HG02642 (cell line): ENCODE measurements at regions not wholly inside any gene's neighbourhood (a gene's known extent, or its start where the extent isn't known, plus 50 kb on each side); places are given as distances from the start of the nearest gene placed in this dataset.
"Not testable (repeated sequence)": the region's sequence is repeated elsewhere in the genome, so short reads cannot be mapped to it uniquely, and the experiment has no call there.

Experiments used
- ATAC-seq: cut with Tn5 transposase; IDR thresholded peaks from one replicate; pipeline ENCODE4 v1.9.1; 2021; ENCODE audit warnings: mild to moderate bottlenecking; ENCODE audit not compliant: unreplicated experiment, poor library complexity

DNA sequence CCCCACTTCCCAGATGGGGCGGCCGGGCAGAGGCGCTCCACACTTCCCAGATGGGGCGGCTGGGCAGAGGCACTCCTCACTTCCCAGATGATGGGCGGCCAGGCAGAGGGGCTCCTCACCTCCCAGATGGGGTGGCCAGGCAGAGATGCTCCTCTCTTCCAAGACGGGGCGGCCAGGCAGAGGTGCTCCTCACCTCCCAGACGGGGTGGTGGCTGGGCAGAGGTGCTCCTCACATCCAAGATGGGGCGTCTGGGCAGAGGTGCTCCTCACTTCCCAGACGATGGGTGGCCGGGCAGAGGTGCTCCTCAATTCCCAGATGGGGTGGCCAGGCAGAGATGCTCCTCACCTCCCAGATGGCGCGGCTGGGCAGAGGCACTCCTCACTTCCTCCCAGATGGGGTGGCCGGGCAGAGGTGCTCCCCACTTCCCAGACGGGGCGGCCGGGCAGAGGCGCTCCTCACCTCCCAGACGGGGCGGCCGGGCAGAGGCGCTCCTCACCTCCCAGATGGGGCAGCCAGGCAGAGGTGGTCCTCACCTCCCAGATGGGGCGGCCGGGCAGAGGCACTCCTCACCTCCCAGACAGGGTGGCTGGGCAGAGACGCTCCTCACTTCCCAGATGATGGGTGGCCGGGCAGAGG is 275.2 kb downstream of the LIPI start:
- ATAC-seq: not testable (repeated sequence)

DNA sequence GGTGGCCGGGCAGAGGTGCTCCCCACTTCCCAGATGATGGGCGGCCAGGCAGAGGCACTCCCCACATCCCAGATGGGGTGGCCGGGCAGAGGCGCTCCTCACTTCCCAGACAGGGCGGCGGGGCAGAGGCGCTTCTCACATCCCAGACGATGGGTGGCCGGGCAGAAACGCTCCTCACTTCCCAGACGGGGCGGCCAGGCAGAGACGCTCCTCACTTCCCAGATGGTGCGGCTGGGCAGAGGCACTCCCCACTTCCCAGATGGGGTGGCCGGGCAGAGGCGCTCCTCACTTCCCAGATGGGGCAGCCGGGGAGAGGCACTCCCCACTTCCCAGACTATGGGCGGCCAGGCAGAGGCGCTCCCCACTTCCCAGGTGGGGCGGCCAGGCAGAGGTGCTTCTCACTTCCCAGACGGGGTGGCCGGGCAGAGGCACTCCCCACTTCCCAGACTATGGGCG is 275.8 kb downstream of the LIPI start:
- ATAC-seq: not testable (repeated sequence)

DNA sequence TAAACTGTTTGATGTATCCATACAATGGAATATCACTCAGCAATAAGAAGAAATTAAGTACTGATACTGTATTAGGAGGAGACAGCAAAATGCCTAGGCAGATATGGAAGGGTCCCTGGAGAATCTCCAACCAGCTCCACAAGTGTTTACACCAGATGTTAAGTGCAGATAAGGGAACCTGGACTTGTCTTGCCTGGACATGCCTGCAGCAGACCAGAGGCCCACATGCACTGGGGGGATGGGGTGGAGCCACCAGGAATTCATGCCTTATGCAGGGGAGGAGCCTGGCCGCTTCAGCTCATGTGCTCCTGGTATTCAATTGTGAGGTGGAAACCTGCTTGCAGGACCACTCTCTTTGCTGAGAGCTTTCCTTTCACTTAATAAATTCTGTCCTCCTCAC is 287.6 kb downstream of the LIPI start:
- ATAC-seq: not testable (repeated sequence)

DNA sequence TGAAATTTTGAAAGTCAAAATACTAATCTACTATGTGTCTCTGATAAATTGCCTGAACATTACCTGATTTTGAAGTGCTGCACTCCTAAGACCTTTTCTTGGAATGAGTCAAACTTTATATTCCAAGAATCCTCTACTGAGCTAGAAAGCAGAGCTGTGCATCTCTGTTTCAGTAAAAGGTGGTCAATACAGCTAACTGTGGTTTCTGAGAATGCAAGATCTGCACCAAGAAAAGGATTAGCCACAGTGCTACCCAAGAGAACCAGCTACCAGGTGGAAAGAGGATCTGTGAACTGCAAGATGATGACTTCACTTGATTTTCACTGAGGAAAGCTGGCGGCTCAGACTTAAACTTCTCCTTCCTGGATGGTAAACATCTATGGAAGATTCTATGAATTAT is 289.3 kb downstream of the LIPI start:
- not testable (repeated sequence) for ATAC-seq

DNA sequence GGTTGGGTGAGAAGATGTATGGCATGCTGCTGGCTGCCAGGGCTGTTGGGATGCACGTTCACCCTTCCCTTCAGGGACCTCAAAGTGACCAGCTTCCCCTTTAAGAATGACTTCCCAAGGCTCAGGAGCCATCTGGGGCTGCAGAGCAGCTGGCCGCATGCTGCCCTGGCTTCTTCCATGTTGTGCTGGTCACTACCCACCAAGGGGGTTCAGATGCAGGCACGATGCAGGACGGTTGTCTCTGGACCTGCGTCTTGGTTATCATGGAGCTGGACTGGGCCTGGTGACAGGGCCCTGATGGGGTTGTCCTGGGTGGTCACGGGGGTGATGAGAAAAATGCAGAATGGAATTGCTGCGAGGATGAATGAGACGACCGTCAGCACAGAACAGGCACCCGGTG is 297.8 kb downstream of the POTED start:
- ATAC-seq: not testable (repeated sequence)

DNA sequence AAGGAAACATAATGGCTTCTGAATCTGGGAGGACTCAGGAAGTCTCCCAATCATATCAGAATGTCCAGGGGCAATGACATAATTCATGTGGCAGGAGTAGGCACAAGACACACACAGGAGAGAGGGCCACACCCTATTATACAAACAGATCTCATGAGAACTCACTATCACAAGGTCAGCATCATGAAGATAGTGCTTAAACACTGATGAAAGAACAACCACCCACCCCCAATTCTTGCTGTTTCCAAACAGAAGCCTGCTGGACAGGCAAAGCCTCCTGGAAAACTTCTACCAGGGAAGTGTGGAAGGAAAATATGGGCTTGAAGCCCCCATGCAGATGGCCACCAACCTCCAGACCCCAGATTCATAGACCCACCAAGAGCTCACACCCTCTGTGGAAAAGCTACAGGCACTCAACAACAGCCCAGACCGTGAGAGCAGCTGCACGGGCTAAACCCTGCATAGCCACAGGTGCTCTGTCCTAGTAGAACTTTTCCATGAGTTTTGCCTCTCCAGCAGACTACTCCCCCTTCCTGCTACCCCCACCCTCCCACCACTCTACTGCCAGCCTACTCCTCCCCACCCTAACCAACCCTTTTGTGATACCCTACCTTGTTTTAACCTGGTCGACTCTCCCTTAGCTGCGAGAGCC is 287.1 kb downstream of the POTED start:
- not testable (repeated sequence) for ATAC-seq

DNA sequence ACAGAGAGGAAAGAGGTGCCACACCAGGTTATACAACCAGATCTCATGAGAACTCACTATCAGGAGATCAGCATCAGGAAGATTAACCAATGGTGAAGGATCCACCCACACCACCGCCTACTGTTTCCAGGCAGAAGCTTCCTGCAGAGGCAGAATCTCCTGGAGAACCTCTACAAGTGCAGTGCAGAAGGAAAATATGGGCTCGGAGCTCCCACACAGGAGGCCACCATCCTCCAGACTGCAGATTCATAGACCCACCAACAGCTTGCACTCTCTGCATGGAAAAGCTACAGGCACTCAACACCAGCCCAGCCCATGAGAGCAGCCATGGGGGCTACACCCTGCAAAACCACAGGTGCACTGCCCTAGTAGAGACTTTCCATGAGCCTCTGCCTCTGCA is 284.0 kb downstream of the POTED start:
- not testable (repeated sequence) for ATAC-seq

DNA sequence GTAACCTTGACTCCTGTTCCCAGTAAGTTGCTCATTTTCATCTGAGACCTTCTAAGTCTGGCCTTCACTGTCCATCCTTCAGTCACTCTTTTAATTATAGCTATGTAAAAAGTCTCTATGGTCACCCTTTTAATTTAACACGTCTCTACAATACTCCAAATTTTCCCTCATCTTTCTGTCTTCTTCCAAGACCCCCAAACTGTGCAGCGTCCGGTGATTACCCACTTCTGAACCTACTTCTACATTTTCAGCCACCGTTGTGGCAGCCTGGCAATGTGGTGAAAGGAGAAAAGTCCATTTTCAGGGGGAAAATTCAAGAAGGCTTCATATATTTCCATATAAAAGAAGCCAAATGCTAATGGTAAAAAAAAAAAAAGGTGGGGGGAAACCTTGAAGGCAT is 283.4 kb downstream of the POTED start:
- ATAC-seq: not testable (repeated sequence)

DNA sequence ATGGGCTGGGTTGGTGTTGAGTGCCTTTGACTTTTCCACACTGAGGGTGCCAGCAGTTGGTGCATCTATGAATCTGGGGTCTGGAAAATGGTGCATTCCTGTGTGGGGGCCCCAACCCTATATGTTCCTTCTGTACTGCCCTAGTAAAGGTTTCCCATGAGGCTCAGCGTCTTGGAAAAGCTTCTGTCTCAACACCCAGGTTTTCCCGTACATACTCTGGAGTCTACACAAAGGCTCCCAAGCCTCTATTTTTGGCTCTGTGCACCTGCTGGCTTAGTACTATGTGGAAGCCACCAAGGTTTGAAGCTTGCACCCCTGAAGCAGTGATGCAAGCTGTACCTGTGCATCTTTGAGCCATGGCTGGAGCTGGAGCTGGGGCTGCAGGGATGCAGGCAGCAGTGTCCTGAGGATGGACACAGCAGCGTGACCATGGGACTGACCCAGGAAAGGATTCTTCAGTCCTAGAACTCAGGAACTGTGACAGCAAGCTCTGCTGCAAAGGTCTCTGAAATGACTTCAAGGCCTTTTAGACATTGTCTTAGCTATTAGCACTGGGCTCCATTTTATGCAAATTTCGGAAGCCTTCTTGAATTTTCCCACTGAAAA is 282.7 kb downstream of the POTED start:
- ATAC-seq: not testable (repeated sequence)

DNA sequence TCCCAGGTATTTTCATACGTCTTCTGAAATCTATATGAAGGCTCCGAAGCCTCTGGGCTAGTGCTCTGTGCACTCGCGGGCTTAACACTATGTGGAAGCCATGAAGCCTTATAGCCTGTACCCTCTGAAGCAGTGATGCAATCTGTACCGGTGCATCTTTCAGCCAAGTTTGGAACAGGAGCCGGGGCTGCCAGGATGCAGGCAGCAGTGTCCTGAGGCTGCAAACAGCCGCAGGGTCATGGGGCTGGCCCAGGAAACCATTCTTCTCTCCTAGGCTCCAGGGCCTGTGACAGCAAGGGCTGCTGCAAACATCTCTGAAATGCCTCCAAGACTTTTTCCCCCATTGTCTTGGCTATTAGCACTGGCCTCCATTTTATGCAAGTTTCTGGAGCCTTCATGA is 279.6 kb downstream of the POTED start:
- not testable (repeated sequence) for ATAC-seq

DNA sequence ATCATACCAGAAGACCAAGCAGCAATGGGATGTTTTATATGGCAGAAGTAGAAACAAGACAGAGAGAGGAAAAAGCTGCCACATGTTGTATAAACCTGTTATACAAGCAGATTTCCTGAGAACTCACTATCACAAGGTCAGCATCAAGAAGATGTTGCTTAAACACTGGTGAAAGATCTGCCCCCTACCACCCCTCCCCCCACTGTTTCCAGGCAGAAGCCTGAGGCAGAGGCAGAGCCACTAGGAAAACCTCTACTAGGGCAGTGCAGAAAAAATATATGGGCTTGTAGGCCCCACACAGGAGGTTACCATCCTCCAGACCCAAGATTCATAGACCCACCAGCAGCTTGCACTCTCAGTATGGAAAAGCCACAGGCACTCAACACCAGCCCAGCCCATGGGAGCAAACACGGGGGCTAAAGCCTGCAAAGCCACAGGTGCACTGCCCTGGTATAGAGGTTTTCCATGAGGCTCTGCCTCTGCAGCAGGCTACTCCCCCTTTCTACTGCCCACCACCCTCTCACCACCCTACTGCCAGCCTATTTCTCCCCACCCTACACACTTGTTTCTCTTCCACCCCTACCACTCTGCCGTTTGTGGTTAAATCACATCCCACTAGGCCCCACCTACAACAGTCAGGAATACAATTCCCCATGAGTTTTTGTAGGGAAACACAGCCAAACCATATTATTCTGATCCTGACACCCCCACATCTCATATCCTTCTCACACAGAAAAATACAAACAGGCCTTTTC is 274.2 kb downstream of the POTED start:
- ATAC-seq: not testable (repeated sequence)

DNA sequence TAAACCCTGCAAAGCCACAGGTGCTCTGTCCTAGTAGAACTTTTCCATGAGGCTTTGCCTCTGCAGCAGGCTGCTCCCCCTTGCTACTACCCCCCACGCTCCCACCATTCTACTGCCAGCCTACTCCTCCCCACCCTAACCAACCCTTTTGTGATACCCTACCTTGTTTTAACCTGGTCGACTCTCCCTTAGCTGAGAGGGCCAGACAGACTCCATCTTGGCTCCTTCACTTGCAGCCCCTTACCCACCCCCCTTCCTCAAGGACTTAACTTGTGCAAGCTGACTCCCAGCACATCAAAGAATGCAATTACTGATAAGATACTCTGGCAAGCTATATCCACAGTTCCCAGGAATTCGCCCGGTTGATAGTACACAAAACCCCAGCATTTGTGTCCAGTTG is 267.9 kb downstream of the POTED start:
- ATAC-seq: not testable (repeated sequence)

DNA sequence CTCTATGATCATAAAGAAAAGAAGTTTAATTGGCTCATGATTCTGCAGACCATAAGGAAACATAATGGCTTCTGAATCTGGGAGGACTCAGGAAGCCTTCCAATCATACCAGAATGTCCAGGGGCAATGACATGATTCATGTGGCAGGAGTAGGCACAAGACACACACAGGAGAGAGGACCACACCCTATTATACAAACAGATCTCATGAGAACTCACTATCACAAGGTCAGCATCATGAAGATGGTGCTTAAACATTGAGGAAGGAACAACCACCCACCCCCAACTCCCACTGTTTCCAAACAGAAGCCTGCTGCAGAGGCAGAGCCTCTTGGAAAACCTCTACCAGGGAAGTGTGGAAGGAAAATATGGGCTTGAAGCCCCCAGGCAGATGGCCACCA is 267.4 kb downstream of the POTED start:
- not testable (repeated sequence) for ATAC-seq

DNA sequence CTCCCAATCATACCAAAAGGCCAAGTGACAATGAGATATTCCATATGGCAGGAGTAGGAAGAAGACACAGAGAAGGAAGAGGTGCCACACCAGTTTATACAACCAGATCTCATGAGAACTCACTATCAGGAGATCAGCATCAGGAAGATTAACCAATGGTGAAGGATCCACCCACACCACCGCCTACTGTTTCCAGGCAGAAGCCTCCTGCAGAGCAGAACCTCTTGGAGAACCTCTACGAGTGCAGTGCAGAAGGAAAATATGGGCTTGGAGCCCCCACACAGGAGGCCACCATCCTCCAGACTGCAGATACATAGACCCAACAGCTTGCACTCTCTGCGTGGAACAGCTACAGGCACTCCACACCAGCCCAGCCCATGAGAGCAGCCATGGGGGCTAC is 264.4 kb downstream of the POTED start:
- not testable (repeated sequence) for ATAC-seq

DNA sequence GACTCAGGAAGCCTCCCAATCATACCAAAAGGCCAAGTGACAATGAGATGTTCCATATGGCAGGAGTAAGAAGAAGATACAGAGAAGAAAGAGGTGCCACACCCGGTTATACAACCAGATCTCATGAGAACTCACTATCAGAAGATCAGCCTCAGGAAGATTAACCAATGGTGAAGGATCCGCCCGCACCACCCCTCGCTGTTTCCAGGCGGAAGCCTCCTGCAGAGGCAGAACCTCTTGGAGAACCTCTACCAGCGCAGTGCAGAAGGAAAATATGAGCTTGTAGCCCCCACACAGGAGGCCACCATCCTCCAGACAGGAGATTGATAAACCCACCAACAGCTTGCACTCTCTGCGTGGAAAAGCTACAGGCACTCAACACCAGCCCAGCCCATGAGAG is 245.1 kb downstream of the POTED start:
- no peak for ATAC-seq

DNA sequence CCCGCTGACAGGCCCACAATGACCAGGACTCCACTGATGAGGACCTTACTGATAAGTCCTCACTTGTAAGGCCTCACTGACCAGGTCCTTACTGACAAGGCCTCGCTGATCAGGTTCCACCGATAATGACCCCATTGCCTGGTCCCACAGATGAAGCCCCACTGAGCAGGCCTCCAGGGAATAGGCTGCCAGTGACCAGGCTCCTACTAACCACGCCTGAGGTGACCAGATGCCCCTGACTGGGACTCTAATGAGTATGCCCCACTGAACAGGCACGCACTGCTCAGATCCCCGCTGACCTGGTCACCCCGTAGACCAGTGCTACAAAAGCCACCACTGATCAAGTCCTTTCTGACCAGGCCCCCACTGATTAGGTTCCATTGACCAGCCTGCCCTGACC is 241.2 kb downstream of the POTED start:
- ATAC-seq: not testable (repeated sequence)

DNA sequence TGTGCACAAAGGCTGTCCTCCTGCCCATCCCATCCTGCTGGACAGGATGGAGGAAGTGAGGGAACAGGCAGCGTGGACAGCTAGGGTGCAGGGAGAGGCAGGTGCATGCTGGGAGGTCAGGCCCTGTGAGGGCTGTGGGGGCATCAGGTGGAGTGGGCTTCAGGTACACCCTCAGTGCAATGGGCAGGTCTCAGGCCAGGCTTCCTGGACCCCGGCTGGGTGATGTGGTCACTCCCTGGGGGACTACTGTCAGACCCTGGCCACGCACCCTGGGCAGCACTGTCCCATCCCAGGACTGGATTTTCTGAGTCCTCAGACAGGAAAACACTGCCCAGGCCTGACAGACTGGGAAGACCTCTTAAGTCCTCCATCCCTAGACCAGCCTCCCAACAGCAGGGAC is 239.9 kb downstream of the POTED start:
- ATAC-seq: not testable (repeated sequence)

DNA sequence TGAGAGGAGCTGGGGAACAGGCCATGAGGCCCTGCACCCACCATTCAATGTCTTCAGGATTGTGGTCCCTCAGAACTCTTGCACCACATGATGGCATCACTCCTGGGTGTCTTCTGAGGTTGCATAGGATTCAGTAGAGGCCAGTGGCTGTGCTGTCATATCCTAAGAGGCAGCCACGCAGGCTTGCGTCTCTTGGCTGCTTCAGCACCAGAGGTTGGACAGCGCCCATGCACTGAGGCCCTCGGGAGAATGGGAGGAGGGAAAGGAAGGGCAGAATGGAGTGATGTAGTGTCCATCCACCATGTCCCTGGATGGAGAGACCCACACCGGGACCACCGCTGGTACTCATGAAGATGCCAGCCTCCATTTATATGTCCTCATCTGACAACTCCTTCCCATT is 237.1 kb downstream of the POTED start:
- not testable (repeated sequence) for ATAC-seq

DNA sequence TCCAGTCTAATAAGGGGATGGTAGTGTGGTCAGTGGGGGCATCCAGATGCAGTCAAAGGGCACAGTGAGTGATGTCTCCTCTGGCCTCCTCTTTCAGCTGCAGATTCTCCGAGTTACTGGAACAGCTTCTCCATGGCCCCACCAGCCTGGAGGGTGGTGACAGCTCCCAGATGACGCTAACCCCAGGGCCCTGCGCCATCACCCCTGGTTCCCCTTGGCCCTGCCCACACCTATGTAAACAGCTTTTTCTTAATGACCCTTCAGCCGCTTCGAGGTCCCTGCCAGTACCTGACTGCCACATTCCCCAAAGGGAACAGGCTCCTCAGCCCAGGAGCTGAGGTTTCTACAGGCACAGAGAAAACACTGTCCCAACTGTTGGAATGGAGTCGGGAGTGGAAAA is 235.0 kb downstream of the POTED start:
- not testable (repeated sequence) for ATAC-seq

DNA sequence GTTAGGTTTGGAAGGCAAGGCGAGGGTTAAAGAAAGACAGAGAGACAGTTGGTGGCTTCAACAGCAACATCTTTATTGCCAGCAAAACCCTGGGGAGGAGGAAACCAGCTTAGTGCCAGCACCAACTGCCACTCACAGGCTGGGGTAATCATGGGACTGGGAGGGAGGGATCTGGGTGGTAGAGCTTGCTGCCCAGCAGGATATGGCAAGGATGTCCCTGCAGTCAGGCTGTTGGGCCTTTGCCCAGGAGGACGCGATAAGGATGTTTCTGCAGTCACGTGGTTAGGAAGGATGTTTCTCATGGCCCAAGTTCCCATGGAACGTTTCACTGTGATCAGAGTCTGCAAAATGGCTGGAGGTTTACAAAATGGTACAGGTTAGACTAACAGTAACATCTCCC is 233.5 kb downstream of the POTED start:
- ATAC-seq: not testable (repeated sequence)

DNA sequence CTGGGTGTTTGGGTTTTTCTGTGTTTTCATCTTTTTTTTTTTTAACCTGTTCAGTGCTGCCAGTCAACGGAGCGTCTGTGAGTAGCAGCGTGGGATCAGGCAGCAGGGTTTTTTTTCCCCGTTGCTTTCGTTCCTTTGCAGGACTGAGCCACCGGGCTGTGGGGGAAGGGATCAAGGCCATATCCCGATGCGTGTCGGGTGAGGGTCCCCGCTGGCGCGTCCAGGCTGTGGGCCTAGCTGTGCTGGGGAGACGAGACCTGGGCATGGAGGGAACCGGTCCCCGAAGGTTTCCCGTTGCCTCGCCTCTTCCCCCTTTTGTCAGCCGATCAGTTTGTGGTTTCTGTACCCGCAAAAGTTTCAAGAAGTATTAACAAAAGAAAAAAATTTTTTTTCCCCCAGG is 218.1 kb downstream of the POTED start:
- ATAC-seq: not testable (repeated sequence)
